Left kidney (tissue), 1 donor: ENCODE measurements at regions not wholly inside any gene's neighbourhood (a gene's known extent, or its start where the extent isn't known, plus 50 kb on each side); places are given as distances from the start of the nearest gene placed in this dataset.

Experiments used
- DNase-seq: peaks from one replicate; pipeline ENCODE4 v3.0.0-alpha.2; 2013

- DNase-seq: no peak
Observed at GRCh38 chr2:220282236-220282635, 654.8 kb downstream of the SLC4A3 start.

GRCh38 chr2:220293966-220294365, 666.5 kb downstream of the SLC4A3 start:
- DNase-seq: no peak

GRCh38 chr2:220296174-220296573, 668.7 kb downstream of the SLC4A3 start:
- peak; percentile 67 for DNase-seq

- no peak for DNase-seq
Observed at GRCh38 chr2:220297093-220297492, 669.7 kb downstream of the SLC4A3 start.

GRCh38 chr2:220300806-220301205, 673.4 kb downstream of the SLC4A3 start:
- no peak for DNase-seq

- no peak for DNase-seq
Observed at GRCh38 chr2:220302756-220303155, 675.3 kb downstream of the SLC4A3 start.

GRCh38 chr2:220309215-220309614, 681.8 kb downstream of the SLC4A3 start:
- no peak for DNase-seq

GRCh38 chr2:220310451-220310861, 683.0 kb downstream of the SLC4A3 start:
- DNase-seq: no peak

- peak; percentile 51 for DNase-seq
Observed at GRCh38 chr2:220315098-220315823, 687.8 kb downstream of the SLC4A3 start.

- DNase-seq: no peak
Observed at GRCh38 chr2:220318037-220318436, 690.6 kb downstream of the SLC4A3 start.

- DNase-seq: no peak
Observed at GRCh38 chr2:220318508-220318907, 691.1 kb downstream of the SLC4A3 start.

- no peak for DNase-seq
Observed at GRCh38 chr2:220320326-220320725, 692.9 kb downstream of the SLC4A3 start.

- DNase-seq: no peak
Observed at GRCh38 chr2:220332886-220333285, 705.5 kb downstream of the SLC4A3 start.

- DNase-seq: no peak
Observed at GRCh38 chr2:220334210-220334609, 706.8 kb downstream of the SLC4A3 start.

GRCh38 chr2:220334871-220335590, 707.6 kb downstream of the SLC4A3 start:
- no peak for DNase-seq

GRCh38 chr2:220335591-220335915, 708.1 kb downstream of the SLC4A3 start:
- DNase-seq: no peak

- DNase-seq: no peak
Observed at GRCh38 chr2:220336771-220337170, 709.3 kb downstream of the SLC4A3 start.

- no peak for DNase-seq
Observed at GRCh38 chr2:220337611-220338440, 710.4 kb downstream of the SLC4A3 start.

GRCh38 chr2:220341014-220341413, 713.6 kb downstream of the SLC4A3 start:
- DNase-seq: no peak

- DNase-seq: no peak
Observed at GRCh38 chr2:220346919-220347318, 719.5 kb downstream of the SLC4A3 start.

- DNase-seq: no peak
Observed at GRCh38 chr2:220347626-220348025, 720.2 kb downstream of the SLC4A3 start.

GRCh38 chr2:220348206-220348605, 720.8 kb downstream of the SLC4A3 start:
- DNase-seq: no peak

- DNase-seq: no peak
Observed at GRCh38 chr2:220353897-220354296, 726.5 kb downstream of the SLC4A3 start.
